ENCODE measurements at regions not wholly inside any gene's neighbourhood (a gene's known extent, or its start where the extent isn't known, plus 50 kb on each side); places are given as distances from the start of the nearest gene placed in this dataset.
"Not testable (repeated sequence)": the region's sequence is repeated elsewhere in the genome, so short reads cannot be mapped to it uniquely, and the experiment has no call there.

GRCh38 chr2:234578389-234578788 lies 81.5 kb upstream of the ARL4C start:
- in situ Hi-C loops (cut with HindIII; ENCODE audit: low pct_ligation_motif_present, low pct_unique_long_range_greater_than_20kb, low sequenced_read_pairs), result no loop called here
- no peak for DNase-seq

DNA sequence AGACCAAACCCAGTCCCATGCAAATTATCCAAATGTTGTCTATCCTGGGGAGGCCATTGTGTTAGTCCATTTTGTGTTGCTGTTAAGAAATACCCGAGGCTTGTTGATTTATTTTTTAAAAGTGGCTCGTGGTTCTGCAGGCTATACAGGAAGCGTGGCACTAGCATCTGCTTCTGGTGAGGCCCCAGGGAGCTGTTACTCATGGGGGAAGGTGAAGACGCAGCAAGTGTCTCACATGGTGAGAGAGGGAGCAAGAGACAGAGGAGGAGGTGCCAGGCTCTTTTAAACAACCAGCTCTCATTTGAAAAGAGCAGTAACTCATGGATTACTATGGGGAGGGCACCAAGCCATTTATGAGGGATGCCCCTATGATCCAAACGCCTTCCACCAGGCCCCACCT lies 80.3 kb upstream of the ARL4C start:
- no peak for DNase-seq
- in situ Hi-C loops (cut with HindIII; ENCODE audit: low pct_ligation_motif_present, low pct_unique_long_range_greater_than_20kb, low sequenced_read_pairs), result no loop called here

DNA sequence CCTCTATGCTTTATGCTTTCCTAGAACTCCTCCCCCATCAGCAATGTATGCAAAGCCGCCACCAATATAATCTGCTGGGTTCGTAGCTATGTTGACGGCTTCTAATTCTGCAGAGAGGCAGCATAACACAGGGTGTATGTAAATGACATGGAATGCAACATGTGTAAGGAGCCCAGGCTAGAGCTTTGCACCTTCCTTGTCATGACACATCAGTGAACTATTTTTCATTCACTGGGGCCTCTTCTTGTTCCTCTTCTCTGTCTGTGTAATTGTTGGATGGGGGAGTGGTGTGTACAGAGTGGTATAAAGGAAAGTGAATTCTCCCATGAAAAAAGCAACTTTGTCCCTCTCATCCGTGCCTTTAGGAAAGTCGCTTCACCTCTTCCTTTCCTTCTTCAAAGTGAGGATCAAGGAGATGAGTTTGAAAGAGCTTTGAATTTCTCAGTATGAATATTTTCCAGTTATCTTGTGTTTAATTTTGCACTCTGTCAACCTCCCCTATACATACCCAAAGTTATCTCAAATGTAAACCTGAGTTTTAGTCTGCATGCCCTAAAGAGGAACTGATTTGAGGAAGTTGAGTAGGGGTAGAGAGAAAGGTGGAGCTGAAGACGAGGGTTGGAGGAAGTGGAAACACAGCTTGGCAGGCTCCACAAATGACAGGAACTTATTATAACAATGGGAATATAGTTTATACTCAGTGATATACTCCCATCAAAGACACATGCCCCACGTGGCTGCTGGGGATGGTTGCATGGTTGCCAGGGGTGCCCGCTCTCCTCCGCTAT lies 74.9 kb upstream of the ARL4C start:
- in situ Hi-C loops (cut with HindIII; ENCODE audit: low pct_ligation_motif_present, low pct_unique_long_range_greater_than_20kb, low sequenced_read_pairs), result no loop called here
- no peak for DNase-seq

GRCh38 chr2:234570476-234570875 lies 73.6 kb upstream of the ARL4C start:
- in situ Hi-C loops (cut with HindIII; ENCODE audit: low pct_ligation_motif_present, low pct_unique_long_range_greater_than_20kb, low sequenced_read_pairs), result no loop called here
- no peak for DNase-seq

DNA sequence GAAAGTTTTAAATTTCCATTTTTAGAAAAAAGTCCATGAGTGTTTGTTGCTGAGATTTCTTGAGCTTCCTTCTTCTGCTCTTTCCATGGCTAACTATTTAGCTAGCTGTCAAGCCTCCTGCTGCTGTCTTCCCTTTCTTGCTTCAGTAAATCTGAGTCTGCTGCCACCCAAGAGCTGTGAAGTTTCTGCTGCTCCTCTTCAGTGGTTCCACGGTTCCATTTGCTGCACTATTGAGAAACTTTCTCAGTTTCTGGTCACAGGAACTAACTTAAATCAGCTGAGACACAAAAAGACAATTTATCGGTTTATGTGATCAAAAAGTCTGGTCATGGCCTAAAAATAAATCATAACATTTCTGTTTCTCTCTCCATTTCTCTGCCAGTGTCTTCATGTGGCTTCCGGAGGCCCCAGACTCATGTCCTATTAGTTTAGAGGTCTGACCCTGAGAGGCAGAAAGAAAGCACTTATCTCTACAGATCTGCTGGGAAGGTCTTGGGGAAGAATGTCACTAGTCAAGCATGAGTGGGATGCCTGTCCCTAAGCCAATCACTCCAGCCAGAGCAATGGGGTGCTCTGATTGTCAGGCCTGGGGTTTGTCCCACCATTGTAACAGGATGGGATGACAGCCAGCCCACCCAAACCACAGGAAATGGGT lies 73.0 kb upstream of the ARL4C start:
- DNase-seq, result no peak
- in situ Hi-C loops (cut with HindIII; ENCODE audit: low pct_ligation_motif_present, low pct_unique_long_range_greater_than_20kb, low sequenced_read_pairs), result no loop called here

GRCh38 chr2:234566622-234567021 lies 69.7 kb upstream of the ARL4C start:
- in situ Hi-C loops (cut with HindIII; ENCODE audit: low pct_ligation_motif_present, low pct_unique_long_range_greater_than_20kb, low sequenced_read_pairs), result no loop called here
- DNase-seq, result no peak

- DNase-seq, result no peak
- in situ Hi-C loops (cut with HindIII; ENCODE audit: low pct_ligation_motif_present, low pct_unique_long_range_greater_than_20kb, low sequenced_read_pairs), result no loop called here
Measured at GRCh38 chr2:234565842-234566619, 69.2 kb upstream of the ARL4C start.

GRCh38 chr2:234565201-234565600 lies 68.3 kb upstream of the ARL4C start:
- no peak for DNase-seq
- in situ Hi-C loops (cut with HindIII; ENCODE audit: low pct_ligation_motif_present, low pct_unique_long_range_greater_than_20kb, low sequenced_read_pairs), result no loop called here

DNA sequence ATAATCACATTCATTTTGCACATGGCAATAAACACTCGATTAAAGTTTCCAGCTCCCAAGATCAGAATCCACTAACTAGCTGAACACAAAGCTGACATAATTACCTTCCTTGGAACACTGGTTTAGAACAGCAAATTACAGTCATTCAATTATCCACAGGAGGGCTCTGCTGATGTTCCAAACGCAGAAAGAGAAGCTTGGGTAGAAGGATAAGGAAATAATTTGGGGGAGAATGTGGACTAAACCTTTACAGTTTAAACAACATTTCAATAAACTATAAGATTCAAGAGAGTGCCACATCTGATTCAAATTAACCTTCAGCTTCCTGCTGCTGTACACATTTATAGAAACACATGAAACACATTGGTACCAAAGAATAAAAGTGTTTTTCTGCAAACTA lies 67.8 kb upstream of the ARL4C start:
- DNase-seq, result peak; percentile 22
- in situ Hi-C loops (cut with HindIII; ENCODE audit: low pct_ligation_motif_present, low pct_unique_long_range_greater_than_20kb, low sequenced_read_pairs), result no loop called here

DNA sequence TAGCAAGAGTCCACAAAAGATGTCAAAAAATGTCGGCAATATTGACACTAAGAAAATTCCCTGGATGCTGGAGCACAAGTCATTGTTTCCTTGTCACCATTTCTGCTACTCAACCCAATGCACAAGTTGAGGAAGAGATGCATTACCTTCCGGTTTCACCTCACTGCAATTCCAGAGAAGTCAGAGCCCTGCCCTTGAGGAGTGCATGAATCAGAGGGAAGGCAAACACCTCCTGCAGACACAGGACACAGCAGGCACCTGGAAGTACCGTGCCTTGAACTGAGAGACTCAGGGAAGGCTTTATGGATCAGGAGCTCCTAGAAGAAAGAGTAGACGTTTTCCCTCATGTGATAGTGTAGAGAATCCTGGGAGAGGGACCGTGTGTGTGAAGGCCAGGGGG lies 62.7 kb upstream of the ARL4C start:
- in situ Hi-C loops (cut with HindIII; ENCODE audit: low pct_ligation_motif_present, low pct_unique_long_range_greater_than_20kb, low sequenced_read_pairs), result loop anchor here (10.0 kb wide), 1 partner anchor 555 kb away; no protein-coding TSS in a partner anchor
- DNase-seq, result no peak

DNA sequence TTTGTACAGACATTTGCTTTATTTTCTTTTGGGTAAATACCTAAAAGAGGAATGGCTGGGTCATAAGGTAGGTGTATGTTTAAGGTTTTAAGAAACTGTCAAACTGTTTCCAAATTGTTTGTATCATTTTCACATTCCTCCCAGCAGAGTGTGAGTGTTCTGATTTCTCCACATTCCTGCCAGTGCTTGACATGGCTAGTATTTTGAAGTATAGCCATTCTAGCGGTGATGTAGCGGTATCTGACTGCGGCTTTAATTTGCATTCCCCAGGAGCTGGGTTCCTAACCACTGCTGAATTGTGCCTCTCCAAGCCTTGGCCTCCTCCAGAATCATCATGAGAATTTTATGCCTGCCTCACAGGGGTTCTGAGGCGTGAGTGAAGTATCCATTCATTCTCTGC lies 61.8 kb upstream of the ARL4C start:
- in situ Hi-C loops (cut with HindIII; ENCODE audit: low pct_ligation_motif_present, low pct_unique_long_range_greater_than_20kb, low sequenced_read_pairs), result loop anchor here (10.0 kb wide), 1 partner anchor 556 kb away; no protein-coding TSS in a partner anchor
- no peak for DNase-seq

- DNase-seq, result no peak
- in situ Hi-C loops (cut with HindIII; ENCODE audit: low pct_ligation_motif_present, low pct_unique_long_range_greater_than_20kb, low sequenced_read_pairs), result loop anchor here (10.0 kb wide), 1 partner anchor 558 kb away; no protein-coding TSS in a partner anchor
Measured at GRCh38 chr2:234556848-234557573, 60.1 kb upstream of the ARL4C start.

- DNase-seq, result no peak
- in situ Hi-C loops (cut with HindIII; ENCODE audit: low pct_ligation_motif_present, low pct_unique_long_range_greater_than_20kb, low sequenced_read_pairs), result loop anchor here (10.0 kb wide), 1 partner anchor 559 kb away; no protein-coding TSS in a partner anchor
Measured at GRCh38 chr2:234555616-234556249, 58.9 kb upstream of the ARL4C start.

DNA sequence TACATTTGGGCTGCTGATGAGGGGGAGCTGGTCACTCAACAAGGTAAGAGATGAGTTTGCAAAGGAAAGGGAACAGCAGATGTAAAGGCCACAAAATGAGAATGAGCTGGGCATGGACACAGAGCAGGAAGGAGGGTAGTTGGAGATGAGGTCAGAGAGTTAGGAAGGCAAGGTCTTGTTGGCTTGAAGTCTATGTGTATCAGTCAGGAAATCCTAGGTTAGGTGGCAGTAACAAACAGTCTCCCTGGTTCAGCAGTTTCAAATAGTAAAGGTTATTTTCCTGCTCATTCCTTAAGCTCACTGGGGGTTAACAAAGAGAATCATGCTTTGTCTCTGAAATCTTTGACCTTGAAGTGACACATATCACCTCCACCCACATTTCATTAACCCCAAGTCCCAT lies 58.3 kb upstream of the ARL4C start:
- DNase-seq, result no peak
- in situ Hi-C loops (cut with HindIII; ENCODE audit: low pct_ligation_motif_present, low pct_unique_long_range_greater_than_20kb, low sequenced_read_pairs), result loop anchor here (10.0 kb wide), 1 partner anchor 560 kb away; no protein-coding TSS in a partner anchor

DNA sequence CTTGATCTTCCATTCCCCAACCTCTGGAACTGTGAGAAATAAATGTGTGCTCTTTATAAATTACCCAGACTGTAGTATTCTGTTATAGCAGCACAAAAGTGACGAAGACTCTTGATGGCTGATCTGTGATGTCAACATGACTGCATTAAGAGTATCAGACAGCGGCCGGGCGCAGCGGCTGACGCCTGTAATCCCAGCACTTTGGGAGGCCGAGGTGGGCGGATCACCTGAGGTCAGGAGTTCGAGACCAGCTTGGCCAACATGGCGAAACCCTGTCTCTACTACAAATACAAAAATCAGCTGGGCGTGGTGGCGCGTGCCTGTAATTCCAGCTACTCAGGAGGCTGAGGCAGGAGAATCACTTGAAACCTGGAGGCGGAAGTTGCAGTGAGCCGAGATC lies 56.3 kb upstream of the ARL4C start:
- DNase-seq, result not testable (repeated sequence)
- in situ Hi-C loops (cut with HindIII; ENCODE audit: low pct_ligation_motif_present, low pct_unique_long_range_greater_than_20kb, low sequenced_read_pairs), result loop anchor here (10.0 kb wide), 1 partner anchor 562 kb away; no protein-coding TSS in a partner anchor

- in situ Hi-C loops (cut with HindIII; ENCODE audit: low pct_ligation_motif_present, low pct_unique_long_range_greater_than_20kb, low sequenced_read_pairs), result loop anchor here (10.0 kb wide), 1 partner anchor 564 kb away; no protein-coding TSS in a partner anchor
Measured at GRCh38 chr2:234550511-234551107, 53.7 kb upstream of the ARL4C start.

DNA sequence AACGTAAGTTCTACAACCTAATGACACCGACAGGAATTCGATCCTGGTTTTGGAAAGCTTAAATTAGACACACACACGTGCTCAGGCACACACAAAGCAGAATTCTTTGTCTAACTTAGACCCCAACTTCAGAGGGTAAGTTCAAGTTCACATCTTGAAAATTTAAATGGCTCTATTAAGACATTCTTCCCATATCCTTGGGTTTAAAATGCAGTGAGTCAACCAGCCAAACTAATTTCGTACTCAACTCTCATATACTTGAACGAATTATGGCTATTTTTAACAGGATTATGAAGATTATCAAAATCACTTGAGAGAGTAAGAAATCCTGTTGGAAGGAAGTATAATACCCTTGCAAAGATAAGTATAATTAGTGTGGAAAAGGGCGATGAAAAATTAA lies 53.2 kb upstream of the ARL4C start:
- in situ Hi-C loops (cut with HindIII; ENCODE audit: low pct_ligation_motif_present, low pct_unique_long_range_greater_than_20kb, low sequenced_read_pairs), result loop anchor here (10.0 kb wide), 1 partner anchor 565 kb away; no protein-coding TSS in a partner anchor
- DNase-seq, result no peak

More at GRCh38 chr2:234550511-234551107, 53.7 kb upstream of the ARL4C start:
- peak; percentile 77 for DNase-seq
